ENCODE measurements at regions not wholly inside any gene's neighbourhood (a gene's known extent, or its start where the extent isn't known, plus 50 kb on each side); places are given as distances from the start of the nearest gene placed in this dataset.

DNA sequence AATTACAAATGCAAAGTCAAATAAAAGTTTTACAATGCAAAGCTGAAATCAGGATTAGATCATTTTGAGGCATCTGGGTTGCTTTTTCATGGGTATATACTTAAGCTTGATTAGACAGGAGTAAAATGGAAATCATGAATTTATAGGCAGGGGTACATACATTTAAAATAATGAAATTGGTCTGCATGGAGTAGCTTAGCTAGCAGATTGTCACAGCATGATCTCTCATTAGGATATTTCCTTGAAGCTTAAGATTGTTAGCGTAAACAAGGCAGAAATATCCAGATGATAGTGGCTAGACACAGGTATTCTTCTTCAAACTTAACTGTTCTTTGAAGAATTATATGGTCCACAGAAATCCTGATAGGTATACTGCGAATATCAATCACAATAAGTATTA, 1627.0 kb upstream of the PCDH20 start:
- TF ChIP-seq CTCF (IDR thresholded peaks at IDR 0.05; ENCODE audit: insufficient read depth, low read depth, low read length) (no peak), EZH2 (IDR thresholded peaks at IDR 0.05; ENCODE audit: insufficient read depth, low read length) (no peak)

Data from astrocyte (in vitro differentiated cells and primary cell).